Activated effector memory CD4-positive, alpha-beta T cell treated with anti-CD3 and anti-CD28 coated beads, Interleukin-2, amount 50 U/mL, for 16 hours (primary cell): ENCODE measurements at regions not wholly inside any gene's neighbourhood (a gene's known extent, or its start where the extent isn't known, plus 50 kb on each side); places are given as distances from the start of the nearest gene placed in this dataset.

Experiments used
- DNase-seq: peaks from one replicate; pipeline ENCODE4 v3.0.0-alpha.2; 2020

GRCh38 chr15:98203872-98204660 is 243.6 kb downstream of the ARRDC4 start:
- no peak for DNase-seq

DNA sequence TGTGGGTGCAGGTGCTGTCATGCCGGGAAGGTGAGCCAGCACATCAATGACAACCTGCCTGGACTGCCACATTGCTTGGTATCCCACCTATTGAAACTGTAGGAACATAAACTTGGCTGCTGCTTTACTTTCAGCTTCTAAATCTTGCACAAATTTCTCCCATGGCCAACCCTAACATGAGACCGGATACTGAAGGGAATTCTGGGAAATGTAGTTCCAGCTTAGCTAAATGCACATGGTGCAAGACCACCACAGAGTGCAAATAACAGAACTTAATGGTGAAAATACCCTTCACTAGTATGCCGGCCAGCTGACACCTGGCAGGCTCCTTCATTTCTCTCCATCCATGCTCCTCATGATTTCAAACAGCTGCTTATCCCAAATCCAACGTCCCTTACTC is 247.4 kb downstream of the ARRDC4 start:
- no peak for DNase-seq

GRCh38 chr15:98213346-98213979 is 253.0 kb downstream of the ARRDC4 start:
- DNase-seq = no peak

DNA sequence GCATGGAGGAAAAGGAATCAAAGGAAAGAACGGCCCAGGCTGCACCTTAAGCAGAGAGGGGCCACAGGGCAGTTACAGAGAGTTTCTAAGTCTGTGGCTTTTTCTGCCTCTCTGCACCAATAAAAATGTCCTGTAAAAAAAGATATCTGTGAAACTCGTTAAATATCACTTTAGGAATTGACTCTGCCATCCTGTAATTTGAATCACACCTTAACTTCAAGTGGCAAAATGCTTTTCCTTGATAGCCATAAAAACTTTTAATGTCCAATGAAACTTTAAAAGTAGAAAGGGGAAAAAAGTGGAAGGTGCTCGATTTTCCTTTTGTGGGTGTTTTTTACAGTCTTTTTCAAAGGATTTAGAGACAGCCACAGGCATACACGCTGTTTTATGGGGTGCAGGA is 255.7 kb downstream of the ARRDC4 start:
- DNase-seq = no peak

DNA sequence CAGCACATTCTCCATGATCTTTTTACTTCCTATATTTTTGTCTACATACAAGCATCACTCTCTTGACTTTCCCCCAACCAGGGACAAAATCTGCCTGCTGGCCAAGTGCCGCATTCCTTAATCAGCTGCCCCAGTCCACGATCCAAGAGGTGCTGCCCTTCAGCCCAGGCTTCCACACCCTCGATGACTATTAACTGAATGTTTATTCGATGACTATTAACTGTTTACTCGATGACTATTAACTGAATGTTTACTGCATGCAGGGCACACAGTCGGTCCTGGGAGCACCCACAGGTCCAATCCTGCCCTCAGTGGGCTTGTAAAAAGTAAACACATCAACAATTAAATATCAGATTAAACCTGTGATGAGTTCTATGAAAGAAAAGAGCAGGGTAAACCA is 256.9 kb downstream of the ARRDC4 start:
- no peak for DNase-seq

GRCh38 chr15:98221144-98221543 is 260.6 kb downstream of the ARRDC4 start:
- DNase-seq = no peak

GRCh38 chr15:98221577-98221976 is 261.1 kb downstream of the ARRDC4 start:
- no peak for DNase-seq

- no peak for DNase-seq
Measured at GRCh38 chr15:98226149-98226548, 265.6 kb downstream of the ARRDC4 start.

- no peak for DNase-seq
Measured at GRCh38 chr15:98226578-98226977, 266.1 kb downstream of the ARRDC4 start.

GRCh38 chr15:98228846-98229245 is 268.3 kb downstream of the ARRDC4 start:
- DNase-seq = no peak

DNA sequence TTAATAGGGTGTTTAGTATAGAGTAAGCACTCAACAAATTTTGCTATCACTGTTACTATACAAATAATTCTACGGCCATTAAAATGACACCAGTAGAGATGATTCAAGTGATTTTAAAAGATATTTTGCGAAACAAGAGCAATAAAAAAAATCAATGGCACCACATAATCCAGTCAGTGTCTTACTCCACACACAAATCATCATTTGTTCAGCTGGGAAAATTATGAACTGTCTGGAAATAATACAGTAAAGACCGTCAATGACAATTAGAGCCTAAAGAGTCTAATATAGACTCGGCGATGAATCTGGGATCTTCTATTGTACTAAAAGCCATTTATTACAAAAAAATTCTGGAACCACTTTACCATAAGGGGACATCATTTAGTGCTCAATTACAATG is 270.5 kb downstream of the ARRDC4 start:
- DNase-seq = no peak

GRCh38 chr15:98231696-98232440 is 271.4 kb downstream of the ARRDC4 start:
- no peak for DNase-seq

DNA sequence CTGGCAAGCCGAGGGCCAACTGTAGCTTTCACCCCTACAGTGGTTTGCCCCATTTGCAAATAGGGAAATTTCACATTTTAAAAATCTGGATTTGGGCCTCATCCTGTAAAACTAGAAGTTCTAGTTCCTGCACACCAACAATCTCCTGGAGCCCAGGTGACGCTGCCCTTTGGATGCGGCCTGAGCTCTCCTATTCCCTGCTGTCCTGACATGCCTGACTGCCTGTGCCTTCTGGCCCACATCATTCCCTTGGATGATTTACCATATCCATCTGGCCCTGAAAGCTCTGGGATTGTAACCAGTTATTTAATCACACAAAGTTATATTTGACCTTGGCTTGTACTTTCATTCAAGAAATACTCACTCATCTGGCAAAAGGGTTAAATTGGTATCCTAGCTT is 272.3 kb downstream of the ARRDC4 start:
- DNase-seq = no peak

DNA sequence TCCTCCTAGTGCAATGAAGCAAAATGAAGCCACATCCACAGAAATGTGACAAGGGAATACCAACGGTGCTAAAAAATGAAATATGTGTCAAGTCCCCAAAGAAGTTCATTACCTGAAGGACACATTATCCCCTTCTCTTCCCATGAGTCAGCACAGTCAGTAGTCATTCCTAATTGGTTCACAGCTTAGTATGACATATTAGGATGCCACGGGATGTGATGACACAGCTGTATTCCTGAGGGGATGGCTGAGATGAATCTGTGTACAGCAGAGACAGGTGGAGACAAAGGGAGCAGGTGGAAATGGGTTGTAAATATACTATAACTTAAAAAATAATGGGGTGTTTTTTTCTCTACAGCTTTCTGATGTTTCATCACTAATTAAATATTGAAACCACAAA is 273.4 kb downstream of the ARRDC4 start:
- DNase-seq = no peak

DNA sequence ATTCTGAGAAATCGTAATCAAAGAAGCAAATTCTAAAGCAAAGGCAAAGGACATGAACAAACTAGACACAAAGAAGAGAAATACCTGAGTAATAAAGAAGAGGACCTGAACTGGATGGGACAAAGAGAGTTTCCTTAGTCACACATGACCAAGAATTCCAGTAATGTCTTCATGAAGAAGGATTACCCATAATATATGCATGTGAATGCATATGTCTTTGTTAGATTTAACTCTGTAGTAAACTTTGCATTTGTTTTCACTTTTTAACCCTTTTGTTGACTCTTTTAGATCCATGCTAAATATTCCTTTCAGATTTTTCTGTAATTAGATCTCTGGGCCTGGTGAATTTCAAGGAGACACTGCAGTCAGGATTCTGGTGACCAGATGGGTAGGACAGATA is 279.8 kb downstream of the ARRDC4 start:
- DNase-seq = no peak

DNA sequence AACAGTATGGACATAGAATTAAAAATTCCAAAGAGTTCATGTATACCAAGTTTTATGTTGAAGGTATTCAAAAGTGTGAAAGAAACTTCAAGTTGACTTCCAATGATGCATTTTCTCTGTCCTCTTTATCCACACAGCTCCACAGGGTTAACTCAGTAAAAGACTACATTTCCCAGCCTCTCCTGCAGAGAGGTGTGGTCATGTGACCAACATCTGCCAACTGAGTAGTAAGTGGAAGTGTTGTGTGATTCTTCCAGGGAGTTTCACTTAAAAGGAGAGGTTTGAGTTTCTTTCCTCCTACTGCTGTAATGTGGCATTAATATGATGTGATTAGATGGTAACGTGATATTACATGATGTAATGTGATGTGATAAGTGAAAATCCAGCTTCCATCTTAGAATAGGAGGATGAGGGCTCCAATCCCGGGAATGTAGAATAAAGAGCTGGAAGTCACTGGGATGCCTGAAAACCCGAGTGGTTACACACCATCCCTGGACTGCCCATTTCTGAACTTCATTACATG is 280.6 kb downstream of the ARRDC4 start:
- DNase-seq = no peak

DNA sequence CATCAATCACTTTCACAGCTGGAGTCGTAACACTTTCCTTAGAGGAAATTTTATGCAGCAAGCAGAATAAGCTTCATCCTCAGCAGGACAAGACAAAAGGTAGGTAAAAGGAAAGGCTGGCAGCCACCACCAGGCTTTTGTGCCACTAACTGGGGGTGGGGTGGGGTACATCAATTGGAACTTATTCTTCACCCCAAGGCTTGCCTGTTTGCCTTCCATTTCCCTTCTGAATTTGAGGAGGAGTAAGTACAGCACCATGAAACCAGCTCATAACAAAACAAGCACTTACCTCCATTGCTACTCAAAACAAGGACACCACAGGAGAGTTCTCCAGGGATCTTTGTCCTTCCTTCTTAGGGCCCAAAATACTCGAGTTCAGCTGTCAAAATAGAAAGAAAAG is 296.8 kb downstream of the ARRDC4 start:
- DNase-seq = no peak

DNA sequence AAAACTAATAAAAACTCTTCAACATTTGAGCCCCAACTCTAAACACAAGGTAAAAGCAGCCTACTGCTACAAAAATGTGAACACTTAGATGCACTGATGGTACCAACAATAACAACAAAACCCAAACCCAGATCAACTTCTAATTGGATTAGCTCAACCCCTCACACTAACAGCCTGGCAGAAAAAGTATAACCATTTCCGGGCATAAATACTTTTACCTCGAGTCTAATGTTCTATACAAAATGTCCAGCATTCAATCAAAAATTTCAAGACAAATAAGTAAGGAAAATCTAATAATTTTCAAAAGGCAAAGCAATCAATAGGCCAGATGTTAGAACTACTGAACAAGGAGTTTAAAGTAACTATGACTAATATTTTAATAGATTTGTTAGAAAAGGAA is 303.3 kb downstream of the ARRDC4 start:
- no peak for DNase-seq

DNA sequence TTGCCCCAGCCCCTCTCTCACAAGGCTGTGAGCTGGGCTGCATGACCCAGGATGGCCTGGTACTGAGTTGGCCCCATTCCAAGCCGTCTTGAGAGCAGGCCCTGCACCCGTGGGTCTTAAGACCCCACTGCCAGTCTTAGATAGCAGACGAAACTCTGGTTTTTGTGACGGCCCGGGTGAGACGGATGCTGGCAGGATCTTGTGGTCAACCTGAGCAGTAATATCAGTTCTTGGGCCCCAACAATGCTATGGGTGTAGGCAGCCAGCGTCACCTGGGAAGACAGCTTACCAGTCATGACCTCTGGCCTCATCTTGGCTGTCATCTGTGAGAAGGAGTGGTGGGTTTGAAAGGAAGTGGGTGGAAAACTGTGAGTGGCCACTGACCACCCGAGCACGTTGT is 305.8 kb downstream of the ARRDC4 start:
- DNase-seq = no peak

GRCh38 chr15:98268163-98268562 is 307.7 kb downstream of the ARRDC4 start:
- DNase-seq = no peak

DNA sequence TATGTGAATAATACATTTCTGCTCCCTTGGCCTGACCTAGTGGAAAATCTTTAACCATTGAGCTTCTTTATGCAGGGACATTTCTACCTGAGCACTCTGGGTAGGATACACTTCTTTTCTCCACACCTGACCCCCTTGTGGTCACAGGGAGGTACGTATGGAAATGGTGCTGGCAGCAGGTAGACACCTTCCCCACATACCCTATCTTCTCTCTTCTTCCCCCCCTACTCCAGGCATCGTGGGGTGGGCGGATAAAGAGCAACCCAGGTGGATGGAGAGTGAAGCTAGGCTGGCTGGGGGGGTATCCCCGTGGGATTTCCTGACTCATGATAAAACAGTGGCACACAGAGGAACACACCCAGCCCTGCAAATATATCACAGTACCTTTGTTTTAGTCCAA is 312.1 kb downstream of the ARRDC4 start:
- no peak for DNase-seq

- no peak for DNase-seq
Measured at GRCh38 chr15:98276018-98276417, 315.5 kb downstream of the ARRDC4 start.

GRCh38 chr15:98277602-98278001 is 317.1 kb downstream of the ARRDC4 start:
- DNase-seq = no peak
